Vagina (tissue), 2 donors: ENCODE measurements at regions not wholly inside any gene's neighbourhood (a gene's known extent, or its start where the extent isn't known, plus 50 kb on each side); places are given as distances from the start of the nearest gene placed in this dataset.

Experiments
- CTCF ChIP-seq, 3 experiments: fragments of 450-650 bp in 2 of 3; fragments of 200-600 bp in 1 of 3; sonication (generic) in 1 of 3; IDR thresholded peaks; one replicate each; pipeline ENCODE4 v1.5.1; 2017 to 2019; ENCODE audit warnings: antibody characterized with exemption in 3 of 3, mild to moderate bottlenecking in 2 of 3, moderate library complexity in 2 of 3
- POLR2AphosphoS5 ChIP-seq, 2 donors: sonication (generic); formaldehyde crosslinking; IDR thresholded peaks; one replicate each; pipeline ENCODE4 v1.9.0; 2017; ENCODE audit warnings: antibody characterized with exemption in 2 of 2, mild to moderate bottlenecking in 2 of 2, low read depth in 1 of 2; ENCODE audit not compliant: insufficient read depth in 1 of 2

- TF ChIP-seq POLR2AphosphoS5 (IDR thresholded peaks at IDR 0.05; ENCODE audit: insufficient read depth in 1 of 2, low read depth in 1 of 2) (no peak), CTCF (IDR thresholded peaks at IDR 0.05) (no peak)
These were observed 412.0 kb upstream of the ZEB2 start for GRCh38 chr2:144931960-144932359.
